ENCODE measurements at regions not wholly inside any gene's neighbourhood (a gene's known extent, or its start where the extent isn't known, plus 50 kb on each side); places are given as distances from the start of the nearest gene placed in this dataset.
A peak's percentile ranks its signal among the peaks of the same experiment; 100 is the strongest.

DNA sequence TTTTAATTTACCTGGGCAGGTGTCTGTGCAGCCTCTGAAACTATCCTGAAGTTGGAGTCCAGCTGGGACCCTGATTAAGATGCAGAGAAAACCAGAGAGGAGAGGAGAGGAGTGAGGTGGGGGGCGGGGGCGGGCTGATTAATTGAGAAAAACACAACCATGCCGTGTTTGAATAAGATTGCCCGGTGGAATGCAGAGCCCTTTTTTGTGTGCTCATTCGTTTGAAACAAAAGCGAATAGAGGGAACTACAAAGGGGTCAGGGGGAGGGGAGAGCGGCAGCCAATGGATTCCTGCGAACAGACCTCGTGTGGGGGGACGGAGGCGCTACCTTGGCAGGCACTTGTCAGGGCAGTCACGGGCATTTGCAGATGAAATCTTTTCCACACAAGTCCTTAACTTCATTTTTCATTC lies 355.8 kb downstream of the SOX9 start:
- 11 to 24% methylated on average over 12 of the region's 12 CpGs for WGBS, 2 donors
- TF ChIP-seq, protein P1, sequence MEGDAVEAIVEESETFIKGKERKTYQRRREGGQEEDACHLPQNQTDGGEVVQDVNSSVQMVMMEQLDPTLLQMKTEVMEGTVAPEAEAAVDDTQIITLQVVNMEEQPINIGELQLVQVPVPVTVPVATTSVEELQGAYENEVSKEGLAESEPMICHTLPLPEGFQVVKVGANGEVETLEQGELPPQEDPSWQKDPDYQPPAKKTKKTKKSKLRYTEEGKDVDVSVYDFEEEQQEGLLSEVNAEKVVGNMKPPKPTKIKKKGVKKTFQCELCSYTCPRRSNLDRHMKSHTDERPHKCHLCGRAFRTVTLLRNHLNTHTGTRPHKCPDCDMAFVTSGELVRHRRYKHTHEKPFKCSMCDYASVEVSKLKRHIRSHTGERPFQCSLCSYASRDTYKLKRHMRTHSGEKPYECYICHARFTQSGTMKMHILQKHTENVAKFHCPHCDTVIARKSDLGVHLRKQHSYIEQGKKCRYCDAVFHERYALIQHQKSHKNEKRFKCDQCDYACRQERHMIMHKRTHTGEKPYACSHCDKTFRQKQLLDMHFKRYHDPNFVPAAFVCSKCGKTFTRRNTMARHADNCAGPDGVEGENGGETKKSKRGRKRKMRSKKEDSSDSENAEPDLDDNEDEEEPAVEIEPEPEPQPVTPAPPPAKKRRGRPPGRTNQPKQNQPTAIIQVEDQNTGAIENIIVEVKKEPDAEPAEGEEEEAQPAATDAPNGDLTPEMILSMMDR (IDR thresholded peaks at IDR 0.05; ENCODE audit: control extremely low read depth, extremely low read depth), result no peak
- ATAC-seq (ENCODE audit: insufficient read depth, low FRiP score) (no peak), DNase-seq (peak; percentile 53 to 64 (median 63))
- Histone ChIP-seq H3K27me3 (ENCODE audit: control insufficient read depth in 3 of 3, insufficient read depth in 3 of 3, low read length in 2 of 3) (no peaks in the 10 kb centered on the region), H3K9me3 (ENCODE audit: control insufficient read depth in 4 of 4, insufficient read depth in 3 of 4, low read length in 3 of 4) (peaks cover 0 to 6% (median 0%) of the 10 kb centered on the region in 4 donors), H3K4me3 (no peak overlapping the region), H3K9ac (ENCODE audit: insufficient read depth in 1 of 2, low read length in 2 of 2) (no peak overlapping the region), H3K36me3 (ENCODE audit: control insufficient read depth in 4 of 4, insufficient read depth in 4 of 4, low read length in 4 of 4) (no peaks in the 10 kb centered on the region), H3K4me1 (ENCODE audit: control insufficient read depth in 5 of 5, insufficient read depth in 5 of 5, low read length in 5 of 5) (peaks cover 0 to 15% (median 1%) of the 10 kb centered on the region in 5 donors), H3K27ac (ENCODE audit: low read depth in 1 of 2, low read length in 1 of 2) (no peak overlapping the region)

DNA sequence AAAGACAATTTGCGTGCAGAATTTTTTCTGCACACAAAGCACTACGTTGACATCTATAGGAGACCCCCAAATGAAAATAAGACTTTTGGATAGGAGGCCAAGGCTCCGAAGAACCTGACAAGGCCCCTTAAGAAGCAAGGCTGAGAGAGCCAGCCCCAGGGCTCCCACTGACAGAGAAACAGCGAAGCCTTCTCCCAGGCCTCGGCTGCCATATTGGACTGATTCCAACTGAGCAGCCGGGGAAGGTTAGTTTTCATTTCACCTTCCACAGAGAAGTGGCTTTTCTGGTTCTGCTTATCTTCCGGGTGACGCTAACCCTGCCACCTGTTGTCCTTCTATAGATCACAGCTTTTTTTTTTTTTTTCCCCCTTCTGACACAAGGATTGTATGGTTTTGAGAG lies 356.7 kb downstream of the SOX9 start:
- Histone ChIP-seq H3K27me3 (ENCODE audit: control insufficient read depth in 3 of 3, insufficient read depth in 3 of 3, low read length in 2 of 3) (no peaks in the 10 kb centered on the region), H3K36me3 (ENCODE audit: control insufficient read depth in 4 of 4, insufficient read depth in 4 of 4, low read length in 4 of 4) (no peaks in the 10 kb centered on the region), H3K4me1 (ENCODE audit: control insufficient read depth in 5 of 5, insufficient read depth in 5 of 5, low read length in 5 of 5) (peaks cover 0 to 15% (median 1%) of the 10 kb centered on the region in 5 donors), H3K9me3 (ENCODE audit: control insufficient read depth in 4 of 4, insufficient read depth in 3 of 4, low read length in 3 of 4) (peaks cover 0 to 6% (median 0%) of the 10 kb centered on the region in 4 donors), H3K9ac (ENCODE audit: insufficient read depth in 1 of 2, low read length in 2 of 2) (no peak overlapping the region), H3K27ac (ENCODE audit: low read depth in 1 of 2, low read length in 1 of 2) (no peak overlapping the region), H3K4me3 (no peak overlapping the region)
- ATAC-seq (ENCODE audit: insufficient read depth, low FRiP score), result no peak
- WGBS, 2 donors, result 67 to 87% methylated on average over 8 of the region's 8 CpGs
- TF ChIP-seq, protein P1 (IDR thresholded peaks at IDR 0.05; ENCODE audit: control extremely low read depth, extremely low read depth), result no peak
- DNase-seq, result peak; percentile 24 to 64 (median 25)

DNA sequence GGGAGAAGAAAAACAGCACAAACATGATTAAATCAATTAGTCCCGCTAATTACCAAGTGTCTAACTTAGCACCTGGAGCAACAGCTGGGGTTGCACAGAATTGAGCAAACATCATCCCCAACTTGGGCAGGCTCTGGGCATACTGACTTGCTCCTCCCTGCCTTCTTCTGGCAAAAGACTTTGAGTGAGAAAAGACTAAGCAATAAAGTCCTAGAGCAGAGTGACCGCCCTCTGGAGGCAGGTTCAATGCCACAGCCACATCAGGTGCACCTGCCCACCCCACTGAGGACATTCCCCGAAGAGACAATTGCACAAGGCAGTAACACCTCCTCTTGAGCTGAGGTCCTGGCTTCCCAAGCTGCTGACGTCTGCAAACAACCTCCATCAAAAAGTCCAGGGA lies 358.3 kb downstream of the SOX9 start:
- ATAC-seq (ENCODE audit: insufficient read depth, low FRiP score) (no peak), DNase-seq (no peak)
- Histone ChIP-seq H3K27ac (ENCODE audit: low read depth in 1 of 2, low read length in 1 of 2) (no peak overlapping the region), H3K4me1 (ENCODE audit: control insufficient read depth in 5 of 5, insufficient read depth in 5 of 5, low read length in 5 of 5) (peaks cover 0 to 15% (median 1%) of the 10 kb centered on the region in 5 donors), H3K4me3 (no peak overlapping the region), H3K36me3 (ENCODE audit: control insufficient read depth in 4 of 4, insufficient read depth in 4 of 4, low read length in 4 of 4) (no peaks in the 10 kb centered on the region), H3K27me3 (ENCODE audit: control insufficient read depth in 3 of 3, insufficient read depth in 3 of 3, low read length in 2 of 3) (no peaks in the 10 kb centered on the region), H3K9ac (ENCODE audit: insufficient read depth in 1 of 2, low read length in 2 of 2) (no peak overlapping the region), H3K9me3 (ENCODE audit: control insufficient read depth in 4 of 4, insufficient read depth in 3 of 4, low read length in 3 of 4) (peaks cover 0 to 5% (median under 1%) of the 10 kb centered on the region in 4 donors)
- WGBS, 2 donors, result 74 to 79% methylated on average over 4 of the region's 4 CpGs
- TF ChIP-seq, protein P1 (IDR thresholded peaks at IDR 0.05; ENCODE audit: control extremely low read depth, extremely low read depth), result no peak

DNA sequence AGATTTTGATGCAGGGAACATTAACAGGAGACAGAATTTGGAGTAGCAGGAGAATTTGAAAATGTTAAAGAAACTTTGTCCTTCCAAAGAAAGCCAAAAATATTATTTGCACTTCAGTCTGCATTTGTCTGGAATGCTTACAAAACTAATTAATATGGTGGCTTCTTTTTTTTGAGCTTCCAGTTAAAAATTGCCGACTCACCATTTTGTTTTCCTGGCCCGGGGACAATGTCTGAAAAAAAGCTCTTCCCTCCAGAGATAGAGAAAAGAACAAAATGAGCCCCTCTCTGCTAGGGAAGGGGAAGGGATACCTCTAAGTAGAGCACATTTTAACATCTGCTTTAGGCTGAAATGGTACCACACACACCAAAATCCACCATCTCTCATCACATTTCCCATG lies 360.8 kb downstream of the SOX9 start:
- Histone ChIP-seq H3K9ac (ENCODE audit: insufficient read depth in 1 of 2, low read length in 2 of 2) (no peak overlapping the region), H3K4me1 (ENCODE audit: control insufficient read depth in 5 of 5, insufficient read depth in 5 of 5, low read length in 5 of 5) (peaks cover 0 to 12% (median 1%) of the 10 kb centered on the region in 5 donors), H3K36me3 (ENCODE audit: control insufficient read depth in 4 of 4, insufficient read depth in 4 of 4, low read length in 4 of 4) (no peaks in the 10 kb centered on the region), H3K9me3 (ENCODE audit: control insufficient read depth in 4 of 4, insufficient read depth in 3 of 4, low read length in 3 of 4) (peaks cover 0 to 1% (median 0%) of the 10 kb centered on the region in 4 donors), H3K27ac (ENCODE audit: low read depth in 1 of 2, low read length in 1 of 2) (no peak overlapping the region), H3K4me3 (no peak overlapping the region), H3K27me3 (ENCODE audit: control insufficient read depth in 3 of 3, insufficient read depth in 3 of 3, low read length in 2 of 3) (no peaks in the 10 kb centered on the region)
- TF ChIP-seq, protein P1 (IDR thresholded peaks at IDR 0.05; ENCODE audit: control extremely low read depth, extremely low read depth), result no peak
- WGBS, 2 donors, result 63 to 79% methylated on average over 2 of the region's 2 CpGs
- ATAC-seq (ENCODE audit: insufficient read depth, low FRiP score) (no peak), DNase-seq (peak in 1 of 3 donors; percentile 14)
